Thoracic aorta (tissue), 2 donors: ENCODE measurements at regions not wholly inside any gene's neighbourhood (a gene's known extent, or its start where the extent isn't known, plus 50 kb on each side); places are given as distances from the start of the nearest gene placed in this dataset.

Experiments
- ATAC-seq: fragments of 150-250 bp; one replicate; pipeline ENCODE4 v1.8.0; 2017; ENCODE audit warnings: low read depth; ENCODE audit not compliant: insufficient number of reproducible peaks, low FRiP score
- DNase-seq: peaks from one replicate; pipeline ENCODE4 v3.0.0-alpha.2; 2020; ENCODE audit warnings: low spot score
- H3K27ac ChIP-seq, 2 donors: fragments of 200-600 bp; sonication (generic); 1 replicate in 1 of 2; 2 replicates in 1 of 2; pipeline ENCODE4 v1.5.1; 2016; ENCODE audit warnings: mild to moderate bottlenecking in 2 of 2, moderate library complexity in 2 of 2
- H3K27me3 ChIP-seq: fragments of 200-600 bp; sonication (generic); replicated peaks from 2 replicates; pipeline ENCODE4 v1.6.0; 2016; ENCODE audit warnings: mild to moderate bottlenecking; ENCODE audit not compliant: insufficient read depth
- H3K36me3 ChIP-seq: fragments of 200-600 bp; sonication (generic); one replicate; pipeline ENCODE4 v1.5.1; 2016
- H3K4me1 ChIP-seq, 2 donors: fragments of 200-600 bp; sonication (generic); 1 replicate in 1 of 2; 2 replicates in 1 of 2; pipeline versions ENCODE4 v1.5.1 to v1.6.0; 2016; ENCODE audit warnings: low read depth in 2 of 2, mild to moderate bottlenecking in 1 of 2; ENCODE audit not compliant: control insufficient read depth in 1 of 2
- H3K4me3 ChIP-seq: fragments of 200-600 bp; sonication (generic); 2 replicates; pipeline ENCODE4 v1.5.1; 2016; ENCODE audit warnings: mild to moderate bottlenecking
- H3K9me3 ChIP-seq: fragments of 200-600 bp; sonication (generic); 2 replicates; pipeline ENCODE4 v1.5.1; 2016
- CTCF ChIP-seq: fragments of 200-600 bp; sonication (generic); IDR thresholded peaks from one replicate; pipeline ENCODE4 v1.5.1; 2019; ENCODE audit warnings: antibody characterized with exemption

- H3K27ac ChIP-seq: no peak overlapping the region
- no peak for TF ChIP-seq CTCF
- no peaks in the 10 kb centered on the region for H3K9me3 ChIP-seq
- H3K4me1 ChIP-seq: no peaks in the 10 kb centered on the region
- H3K36me3 ChIP-seq: no peaks in the 10 kb centered on the region
- DNase-seq (no peak), ATAC-seq (no peak)
- H3K27me3 ChIP-seq: no peaks in the 10 kb centered on the region
- H3K4me3 ChIP-seq: no peak overlapping the region
These were observed 141.6 kb downstream of the BUD13 start for GRCh38 chr11:116631201-116631600.

- no peak for TF ChIP-seq CTCF
- Histone ChIP-seq H3K4me1 (no peaks in the 10 kb centered on the region), H3K27me3 (no peaks in the 10 kb centered on the region), H3K27ac (no peak overlapping the region), H3K4me3 (no peak overlapping the region), H3K9me3 (no peaks in the 10 kb centered on the region), H3K36me3 (no peaks in the 10 kb centered on the region)
- no peak for DNase-seq
- no peak for ATAC-seq
These were observed 154.3 kb downstream of the BUD13 start for GRCh38 chr11:116618461-116618860.

GRCh38 chr11:116615211-116615865 lies 157.4 kb downstream of the BUD13 start:
- DNase-seq (no peak), ATAC-seq (no peak)
- no peaks in the 10 kb centered on the region for H3K9me3 ChIP-seq
- no peak for TF ChIP-seq CTCF
- no peaks in the 10 kb centered on the region for H3K27me3 ChIP-seq
- H3K4me1 ChIP-seq: no peaks in the 10 kb centered on the region
- no peak overlapping the region for H3K4me3 ChIP-seq
- no peak overlapping the region for H3K27ac ChIP-seq
- no peaks in the 10 kb centered on the region for H3K36me3 ChIP-seq

- Histone ChIP-seq H3K27me3 (no peaks in the 10 kb centered on the region), H3K4me1 (no peaks in the 10 kb centered on the region), H3K4me3 (no peak overlapping the region), H3K27ac (no peak overlapping the region), H3K9me3 (no peaks in the 10 kb centered on the region), H3K36me3 (no peaks in the 10 kb centered on the region)
- ATAC-seq (no peak), DNase-seq (no peak)
- TF ChIP-seq CTCF: no peak
These were observed 158.2 kb downstream of the BUD13 start for GRCh38 chr11:116614306-116615210.

- no peaks in the 10 kb centered on the region for H3K36me3 ChIP-seq
- H3K4me3 ChIP-seq: no peak overlapping the region
- DNase-seq (no peak), ATAC-seq (no peak)
- H3K9me3 ChIP-seq: no peaks in the 10 kb centered on the region
- TF ChIP-seq CTCF: no peak
- no peaks in the 10 kb centered on the region for H3K27me3 ChIP-seq
- H3K4me1 ChIP-seq: no peaks in the 10 kb centered on the region
- H3K27ac ChIP-seq: no peak overlapping the region
These were observed 159.4 kb downstream of the BUD13 start for GRCh38 chr11:116613206-116613875.
